ENCODE measurements at regions not wholly inside any gene's neighbourhood (a gene's known extent, or its start where the extent isn't known, plus 50 kb on each side); places are given as distances from the start of the nearest gene placed in this dataset.

GRCh38 chr7:12945901-12946300 lies 258.5 kb downstream of the ARL4A start:
- no peak overlapping the region for H3K4me3 Mint-ChIP-seq
- Histone ChIP-seq H3K27me3 (replicated peaks in 1 of 4; ENCODE audit: control extremely low read depth in 1 of 4, control insufficient read depth in 3 of 4, insufficient read depth in 4 of 4, low read length in 3 of 4) (no peaks in the 10 kb centered on the region), H3K4me3 (ENCODE audit: control extremely low read depth in 1 of 5, extremely low read depth in 1 of 5, insufficient read depth in 1 of 5, low read depth in 2 of 5, low read length in 4 of 5) (no peak overlapping the region), H3K9ac (ENCODE audit: low read length) (no peak overlapping the region), H3K36me3 (replicated peaks in 1 of 2; ENCODE audit: control extremely low read depth in 1 of 2, control insufficient read depth in 1 of 2, extremely low read depth in 1 of 2, insufficient read depth in 2 of 2, low read length in 1 of 2) (no peaks in the 10 kb centered on the region), H3K4me1 (ENCODE audit: control insufficient read depth in 2 of 2, insufficient read depth in 2 of 2, low read length in 2 of 2) (no peaks in the 10 kb centered on the region), H3K27ac (ENCODE audit: low read length in 2 of 2) (no peak overlapping the region), H3K9me3 (ENCODE audit: control extremely low read depth in 1 of 3, control insufficient read depth in 2 of 3, insufficient read depth in 1 of 3, low read length in 2 of 3) (no peaks in the 10 kb centered on the region), H2AFZ (ENCODE audit: insufficient read depth, low read depth, low read length, poor library complexity, severe bottlenecking) (no peak overlapping the region), H4K20me1 (ENCODE audit: control insufficient read depth, insufficient read depth, low read length, poor library complexity, severe bottlenecking) (no peaks in the 10 kb centered on the region), H3K79me2 (ENCODE audit: control insufficient read depth, insufficient read depth, low read length) (no peaks in the 10 kb centered on the region), H3K4me2 (replicated peaks; ENCODE audit: low read depth, low read length, poor library complexity, severe bottlenecking) (no peak overlapping the region)
- H3K27me3 Mint-ChIP-seq, result peaks cover 3% of the 10 kb centered on the region
- no peak for ATAC-seq (ENCODE audit: low read depth)
- no peak overlapping the region for H3K27ac Mint-ChIP-seq
- no peaks in the 10 kb centered on the region for H3K9me3 Mint-ChIP-seq (ENCODE audit: insufficient read depth)
- TF ChIP-seq EZH2 (IDR thresholded peaks at IDR 0.05; ENCODE audit: borderline replicate concordance, insufficient read depth, low read depth, low read length, poor library complexity, severe bottlenecking) (no peak), CTCF (IDR thresholded peaks at IDR 0.05) (no peak)
- ChIA-PET POLR2A (interaction anchor here (0.7 kb wide), 1 partner anchor 83 kb away, joined by 3 read pairs; no protein-coding TSS in a partner anchor), CTCF (no interaction called here)
- WGBS (ENCODE audit: insufficient coverage), result no CpG with 5 or more reads among the region's 2 CpGs
- no peaks in the 10 kb centered on the region for H3K4me1 Mint-ChIP-seq
- intact Hi-C loops (cut with micrococcal nuclease), result no loop called here
- DNase-seq, result no peak

GRCh38 chr7:12947465-12947864 lies 260.0 kb downstream of the ARL4A start:
- H3K4me3 Mint-ChIP-seq, result no peak overlapping the region

More at GRCh38 chr7:12947465-12947864, 260.0 kb downstream of the ARL4A start:
- H3K79me2 ChIP-seq (ENCODE audit: control insufficient read depth, insufficient read depth, low read length), result no peaks in the 10 kb centered on the region
- no peaks in the 10 kb centered on the region for H3K9me3 Mint-ChIP-seq (ENCODE audit: insufficient read depth)
- no peaks in the 10 kb centered on the region for H4K20me1 ChIP-seq (ENCODE audit: control insufficient read depth, insufficient read depth, low read length, poor library complexity, severe bottlenecking)
- H3K27ac Mint-ChIP-seq, result no peak overlapping the region
- peaks cover 3% of the 10 kb centered on the region for H3K27me3 Mint-ChIP-seq
- TF ChIP-seq EZH2 (IDR thresholded peaks at IDR 0.05; ENCODE audit: borderline replicate concordance, insufficient read depth, low read depth, low read length, poor library complexity, severe bottlenecking), result no peak
- TF ChIP-seq CTCF (IDR thresholded peaks at IDR 0.05), result no peak
- no peaks in the 10 kb centered on the region for H3K4me1 ChIP-seq (ENCODE audit: control insufficient read depth in 2 of 2, insufficient read depth in 2 of 2, low read length in 2 of 2)
- no peak overlapping the region for H2AFZ ChIP-seq (ENCODE audit: insufficient read depth, low read depth, low read length, poor library complexity, severe bottlenecking)
- H3K9ac ChIP-seq (ENCODE audit: low read length), result no peak overlapping the region
- no peak overlapping the region for H3K4me3 ChIP-seq (ENCODE audit: control extremely low read depth in 1 of 5, extremely low read depth in 1 of 5, insufficient read depth in 1 of 5, low read depth in 2 of 5, low read length in 4 of 5)
- WGBS (ENCODE audit: insufficient coverage), result no CpG with 5 or more reads among the region's 5 CpGs
- H3K36me3 ChIP-seq (replicated peaks in 1 of 2; ENCODE audit: control extremely low read depth in 1 of 2, control insufficient read depth in 1 of 2, extremely low read depth in 1 of 2, insufficient read depth in 2 of 2, low read length in 1 of 2), result no peaks in the 10 kb centered on the region
- ChIA-PET CTCF (no interaction called here), POLR2A (no interaction called here)
- no peaks in the 10 kb centered on the region for H3K9me3 ChIP-seq (ENCODE audit: control extremely low read depth in 1 of 3, control insufficient read depth in 2 of 3, insufficient read depth in 1 of 3, low read length in 2 of 3)
- intact Hi-C loops (cut with micrococcal nuclease), result no loop called here
- ATAC-seq (ENCODE audit: low read depth) (no peak), DNase-seq (no peak)
- H3K27ac ChIP-seq (ENCODE audit: low read length in 2 of 2), result no peak overlapping the region
- H3K27me3 ChIP-seq (replicated peaks in 1 of 4; ENCODE audit: control extremely low read depth in 1 of 4, control insufficient read depth in 3 of 4, insufficient read depth in 4 of 4, low read length in 3 of 4), result no peaks in the 10 kb centered on the region
- no peaks in the 10 kb centered on the region for H3K4me1 Mint-ChIP-seq
- no peak overlapping the region for H3K4me2 ChIP-seq (replicated peaks; ENCODE audit: low read depth, low read length, poor library complexity, severe bottlenecking)
